HepG2 (cell line): ENCODE measurements at regions not wholly inside any gene's neighbourhood (a gene's known extent, or its start where the extent isn't known, plus 50 kb on each side); places are given as distances from the start of the nearest gene placed in this dataset.

ENCODE experiments used
- ETV5 ChIP-seq: IDR thresholded peaks from 2 replicates; pipeline ENCODE4 v1.6.1; 2018; ENCODE audit warnings: missing biosample characterization, missing genetic modification reagents, inconsistent platforms, borderline replicate concordance
- HOXA9 ChIP-seq: sonication (generic); formaldehyde crosslinking; IDR thresholded peaks from 2 replicates; pipeline ENCODE4 v1.8.1; 2022; ENCODE audit warnings: missing genetic modification reagents, mild to moderate bottlenecking, moderate library complexity, borderline replicate concordance
- RXRA ChIP-seq: sonication (generic); formaldehyde crosslinking; IDR thresholded peaks from 2 replicates; pipeline ENCODE4 v1.5.1; 2020; ENCODE audit warnings: missing genetic modification reagents
- ZBTB20 ChIP-seq: sonication (generic); formaldehyde crosslinking; IDR thresholded peaks from 2 replicates; pipeline ENCODE4 v1.8.1; 2023; ENCODE audit warnings: missing genetic modification reagents, low read depth, mild to moderate bottlenecking, borderline replicate concordance
- ZNF256 ChIP-seq: sonication (generic); formaldehyde crosslinking; conservative IDR thresholded peaks from 2 replicates; pipeline ENCODE4 v1.4.0; 2020; ENCODE audit warnings: missing genetic modification reagents
- ZNF468 ChIP-seq: sonication (generic); formaldehyde crosslinking; IDR thresholded peaks from 2 replicates; pipeline ENCODE4 v1.8.0; 2022; ENCODE audit warnings: mild to moderate bottlenecking, moderate library complexity, missing genetic modification reagents
- TF ChIP-seq, protein P1 (sequence below): sonication (generic); formaldehyde crosslinking; IDR thresholded peaks from 2 replicates; pipeline ENCODE4 v1.4.0; 2020; ENCODE audit warnings: mild to moderate bottlenecking, missing genetic modification reagents
- TF ChIP-seq, protein P2 (sequence below): sonication (generic); formaldehyde crosslinking; IDR thresholded peaks from 2 replicates; pipeline ENCODE4 v1.8.0; 2022; ENCODE audit warnings: low read depth, missing genetic modification reagents
- TF ChIP-seq, protein P3 (sequence below): sonication (generic); formaldehyde crosslinking; IDR thresholded peaks from 2 replicates; pipeline ENCODE4 v1.5.0; 2020; ENCODE audit warnings: mild to moderate bottlenecking, missing genetic modification reagents

DNA sequence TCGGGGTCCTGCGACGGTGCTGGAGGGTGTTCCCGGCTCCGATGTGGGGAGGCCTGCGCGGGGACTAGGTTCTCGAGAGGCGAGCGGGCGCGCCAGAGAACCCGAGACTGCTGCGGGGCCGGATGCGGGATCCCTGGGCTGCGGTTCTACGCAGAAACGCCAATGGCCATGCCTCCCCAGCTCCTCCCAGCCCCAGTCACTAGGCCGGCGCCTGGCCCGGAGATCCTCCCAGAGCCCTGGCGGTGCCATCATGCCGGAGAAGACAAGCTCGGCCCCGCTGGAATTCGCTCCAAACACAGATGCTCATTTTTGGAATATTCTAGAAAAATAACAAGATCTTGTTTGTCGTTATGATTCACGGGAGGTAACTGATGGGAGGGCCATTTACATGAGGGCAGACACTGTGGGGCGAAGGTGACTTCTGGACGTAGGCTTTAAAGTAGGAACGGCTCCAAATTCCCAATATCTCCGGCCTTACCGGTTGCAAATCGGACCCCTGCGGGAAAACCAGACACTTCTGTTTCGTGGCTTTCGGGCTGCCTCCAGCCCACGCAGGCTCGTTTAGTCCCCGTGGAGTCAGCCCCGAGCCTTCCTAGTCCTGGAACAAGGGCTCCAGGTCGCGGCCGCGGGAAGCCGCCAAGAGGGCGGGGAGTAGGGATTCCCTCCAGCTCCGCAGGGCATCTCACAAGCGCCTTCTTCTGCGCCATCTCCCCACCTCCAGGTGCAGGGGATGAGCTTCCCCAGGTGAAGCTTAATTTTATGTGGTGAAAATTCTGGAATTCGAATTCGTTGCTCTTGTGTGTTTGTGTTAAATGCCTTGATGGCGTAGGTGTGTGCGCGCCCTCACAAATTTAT lies 74.8 kb upstream of the POLG start (continued):
- TF ChIP-seq, protein P1, sequence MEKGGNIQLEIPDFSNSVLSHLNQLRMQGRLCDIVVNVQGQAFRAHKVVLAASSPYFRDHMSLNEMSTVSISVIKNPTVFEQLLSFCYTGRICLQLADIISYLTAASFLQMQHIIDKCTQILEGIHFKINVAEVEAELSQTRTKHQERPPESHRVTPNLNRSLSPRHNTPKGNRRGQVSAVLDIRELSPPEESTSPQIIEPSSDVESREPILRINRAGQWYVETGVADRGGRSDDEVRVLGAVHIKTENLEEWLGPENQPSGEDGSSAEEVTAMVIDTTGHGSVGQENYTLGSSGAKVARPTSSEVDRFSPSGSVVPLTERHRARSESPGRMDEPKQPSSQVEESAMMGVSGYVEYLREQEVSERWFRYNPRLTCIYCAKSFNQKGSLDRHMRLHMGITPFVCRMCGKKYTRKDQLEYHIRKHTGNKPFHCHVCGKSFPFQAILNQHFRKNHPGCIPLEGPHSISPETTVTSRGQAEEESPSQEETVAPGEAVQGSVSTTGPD (CRISPR knock-in tag): no peak
- TF ChIP-seq ZNF468 (CRISPR knock-in tag): no peak
- TF ChIP-seq ZNF256 (CRISPR knock-in tag): no peak
- no peak for TF ChIP-seq HOXA9 (CRISPR knock-in tag)
- TF ChIP-seq ETV5 (CRISPR knock-in tag): no peak
- TF ChIP-seq RXRA (CRISPR knock-in tag): no peak
- TF ChIP-seq, protein P2, sequence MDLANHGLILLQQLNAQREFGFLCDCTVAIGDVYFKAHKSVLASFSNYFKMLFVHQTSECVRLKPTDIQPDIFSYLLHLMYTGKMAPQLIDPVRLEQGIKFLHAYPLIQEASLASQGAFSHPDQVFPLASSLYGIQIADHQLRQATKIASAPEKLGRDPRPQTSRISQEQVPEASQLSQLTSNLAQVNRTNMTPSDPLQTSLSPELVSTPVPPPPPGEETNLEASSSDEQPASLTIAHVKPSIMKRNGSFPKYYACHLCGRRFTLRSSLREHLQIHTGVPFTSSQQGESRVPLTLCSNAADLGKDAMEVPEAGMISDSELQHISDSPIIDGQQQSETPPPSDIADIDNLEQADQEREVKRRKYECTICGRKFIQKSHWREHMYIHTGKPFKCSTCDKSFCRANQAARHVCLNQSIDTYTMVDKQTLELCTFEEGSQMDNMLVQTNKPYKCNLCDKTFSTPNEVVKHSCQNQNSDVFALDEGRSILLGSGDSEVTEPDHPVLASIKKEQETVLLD: no peak
- no peak for TF ChIP-seq ZBTB20 (CRISPR knock-in tag)
- TF ChIP-seq, protein P3, sequence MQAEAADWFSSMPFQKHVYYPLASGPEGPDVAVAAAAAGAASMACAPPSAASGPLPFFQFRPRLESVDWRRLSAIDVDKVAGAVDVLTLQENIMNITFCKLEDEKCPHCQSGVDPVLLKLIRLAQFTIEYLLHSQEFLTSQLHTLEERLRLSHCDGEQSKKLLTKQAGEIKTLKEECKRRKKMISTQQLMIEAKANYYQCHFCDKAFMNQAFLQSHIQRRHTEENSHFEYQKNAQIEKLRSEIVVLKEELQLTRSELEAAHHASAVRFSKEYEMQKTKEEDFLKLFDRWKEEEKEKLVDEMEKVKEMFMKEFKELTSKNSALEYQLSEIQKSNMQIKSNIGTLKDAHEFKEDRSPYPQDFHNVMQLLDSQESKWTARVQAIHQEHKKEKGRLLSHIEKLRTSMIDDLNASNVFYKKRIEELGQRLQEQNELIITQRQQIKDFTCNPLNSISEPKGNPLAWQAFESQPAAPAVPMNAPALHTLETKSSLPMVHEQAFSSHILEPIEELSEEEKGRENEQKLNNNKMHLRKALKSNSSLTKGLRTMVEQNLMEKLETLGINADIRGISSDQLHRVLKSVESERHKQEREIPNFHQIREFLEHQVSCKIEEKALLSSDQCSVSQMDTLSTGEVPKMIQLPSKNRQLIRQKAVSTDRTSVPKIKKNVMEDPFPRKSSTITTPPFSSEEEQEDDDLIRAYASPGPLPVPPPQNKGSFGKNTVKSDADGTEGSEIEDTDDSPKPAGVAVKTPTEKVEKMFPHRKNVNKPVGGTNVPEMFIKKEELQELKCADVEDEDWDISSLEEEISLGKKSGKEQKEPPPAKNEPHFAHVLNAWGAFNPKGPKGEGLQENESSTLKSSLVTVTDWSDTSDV (CRISPR knock-in tag): no peak
